HT-29 (cell line): ENCODE measurements at regions not wholly inside any gene's neighbourhood (a gene's known extent, or its start where the extent isn't known, plus 50 kb on each side); places are given as distances from the start of the nearest gene placed in this dataset.

Experiments
- DNase-seq: peaks from one replicate; pipeline ENCODE4 v3.0.0-alpha.2; 2015; ENCODE audit warnings: low spot score

GRCh38 chr2:15701341-15701907 lies 109.8 kb downstream of the DDX1 start:
- no peak for DNase-seq

GRCh38 chr2:15701991-15702390 lies 110.3 kb downstream of the DDX1 start:
- DNase-seq = no peak

DNA sequence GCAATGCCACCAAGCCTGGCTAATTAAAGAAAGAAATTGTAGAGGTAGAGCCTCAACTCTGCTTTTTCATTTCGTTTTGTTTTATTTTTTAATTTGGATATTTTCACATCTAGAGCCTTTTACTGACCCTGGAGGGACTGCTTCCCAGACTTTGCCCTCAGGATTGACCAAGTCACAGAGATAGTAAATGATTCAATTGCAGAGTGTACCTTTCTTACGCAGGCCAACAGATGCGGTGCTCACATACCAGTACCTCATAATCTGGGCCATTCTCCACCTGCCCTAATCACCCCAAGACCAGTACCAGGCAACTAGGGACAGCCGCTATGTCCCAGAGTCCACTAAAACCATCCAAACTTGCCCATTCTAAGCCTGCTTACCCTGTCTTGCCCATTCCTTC lies 110.8 kb downstream of the DDX1 start:
- no peak for DNase-seq

GRCh38 chr2:15703365-15703869 lies 111.7 kb downstream of the DDX1 start:
- no peak for DNase-seq

GRCh38 chr2:15704086-15704787 lies 112.6 kb downstream of the DDX1 start:
- DNase-seq = no peak

DNA sequence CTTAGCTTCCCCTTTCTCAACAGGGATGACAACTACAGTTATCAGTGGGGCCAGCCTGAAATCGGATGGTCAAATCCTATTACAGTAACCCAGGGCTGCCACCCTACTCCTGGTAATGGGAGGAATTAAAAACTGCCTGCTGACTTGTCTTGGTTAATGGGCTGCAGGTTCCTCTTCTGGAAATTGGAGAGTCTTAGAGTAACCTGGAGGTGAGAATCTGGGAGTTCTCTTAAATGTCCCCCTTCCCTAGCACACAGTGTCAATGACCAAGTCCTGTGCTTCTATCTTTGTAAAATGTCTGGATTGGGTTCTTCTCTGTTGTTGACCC lies 113.1 kb downstream of the DDX1 start:
- DNase-seq = no peak

DNA sequence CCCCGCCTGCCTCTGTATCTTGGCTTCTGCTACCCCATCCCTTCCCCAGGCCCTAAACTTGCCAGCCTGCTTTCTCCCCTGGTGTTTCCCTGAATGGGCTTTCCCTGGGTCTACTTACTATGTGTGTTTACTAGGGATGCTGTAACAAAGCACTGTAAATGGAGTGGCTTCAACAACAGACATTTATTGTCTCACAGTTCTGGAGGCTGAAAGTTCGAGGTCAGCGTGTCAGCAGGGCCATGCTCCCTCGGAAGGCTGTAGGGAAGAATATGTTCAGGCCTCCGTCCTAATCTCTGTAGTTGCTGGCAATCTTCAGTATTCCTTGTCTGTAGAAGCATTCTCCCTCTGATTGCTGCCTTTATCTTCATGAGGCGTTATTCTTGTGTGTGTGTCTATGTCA lies 113.6 kb downstream of the DDX1 start:
- no peak for DNase-seq

DNA sequence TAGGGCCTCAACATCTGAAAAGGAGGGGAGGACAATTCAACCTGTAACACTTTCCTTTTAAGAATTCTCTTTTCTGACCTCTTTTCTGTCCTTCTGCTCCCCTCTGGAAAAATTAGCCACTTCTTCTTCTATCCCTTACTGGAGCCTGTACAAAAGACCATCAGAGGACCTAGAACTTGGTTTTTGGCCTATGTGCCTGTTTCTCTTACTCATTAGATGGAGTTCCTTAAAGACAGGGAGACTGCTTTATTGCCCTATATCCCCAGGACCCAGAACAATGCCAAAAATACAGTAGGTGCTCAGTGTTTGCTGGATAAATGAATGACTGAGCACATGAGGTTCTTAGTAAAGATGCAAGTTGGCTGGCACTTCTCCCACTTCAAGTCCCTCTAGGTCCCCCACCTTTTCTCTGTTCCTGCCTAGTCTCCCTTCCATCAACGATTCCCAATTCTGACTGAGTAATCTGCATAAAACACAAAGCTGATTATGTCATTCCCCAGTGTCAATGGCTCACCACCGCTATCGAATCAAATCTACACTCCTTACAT lies 114.2 kb downstream of the DDX1 start:
- DNase-seq = no peak

DNA sequence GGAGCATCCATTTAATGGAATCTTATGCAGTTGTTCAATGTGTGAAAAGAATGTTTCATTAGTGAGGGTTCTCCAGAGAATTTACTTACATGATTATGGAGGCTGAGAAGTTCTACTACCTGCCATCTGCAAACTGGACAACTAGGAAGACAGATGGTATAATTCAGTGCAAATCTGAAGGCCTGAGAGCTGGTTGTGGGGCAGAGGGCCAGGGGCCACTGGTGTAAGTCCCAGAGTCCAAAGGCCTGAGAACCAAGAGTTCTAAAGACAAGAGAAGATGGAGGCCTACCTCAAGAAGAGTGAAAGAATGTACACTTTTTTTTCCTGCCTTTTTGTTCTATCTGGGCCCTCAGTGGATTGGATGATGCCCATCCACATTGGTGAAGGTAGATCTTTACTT lies 114.8 kb downstream of the DDX1 start:
- no peak for DNase-seq

DNA sequence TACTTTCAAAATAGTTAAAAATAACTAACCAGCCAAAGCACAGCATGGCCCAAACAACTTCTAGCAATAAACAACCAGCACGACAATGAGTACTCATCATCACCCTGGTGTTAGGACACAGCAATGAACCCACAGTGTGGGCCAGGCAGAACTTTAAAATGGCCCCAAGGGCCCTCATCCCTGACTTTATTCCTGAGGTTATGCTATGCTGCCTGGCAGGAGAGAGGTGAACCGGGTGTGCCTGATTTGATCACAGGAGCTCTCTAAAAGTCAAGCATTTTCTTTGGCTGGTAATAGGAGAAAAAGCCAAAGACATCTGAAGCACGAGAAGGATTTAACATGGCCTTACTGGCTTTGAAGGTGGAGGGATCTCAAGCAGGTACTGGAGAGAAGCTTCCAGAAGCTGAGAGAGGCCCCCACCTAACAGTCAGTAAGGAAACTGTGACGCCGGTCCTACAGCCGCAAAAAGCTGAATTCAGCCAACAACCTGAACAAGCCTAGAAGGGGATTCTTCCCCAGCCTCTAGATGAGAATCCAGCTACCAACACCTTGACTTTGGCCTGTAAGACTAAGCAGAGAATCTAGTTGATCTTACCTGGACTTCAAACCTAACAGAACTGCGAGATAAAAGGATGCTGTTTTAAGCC lies 115.4 kb downstream of the DDX1 start:
- no peak for DNase-seq

GRCh38 chr2:15708161-15708560 lies 116.5 kb downstream of the DDX1 start:
- no peak for DNase-seq

DNA sequence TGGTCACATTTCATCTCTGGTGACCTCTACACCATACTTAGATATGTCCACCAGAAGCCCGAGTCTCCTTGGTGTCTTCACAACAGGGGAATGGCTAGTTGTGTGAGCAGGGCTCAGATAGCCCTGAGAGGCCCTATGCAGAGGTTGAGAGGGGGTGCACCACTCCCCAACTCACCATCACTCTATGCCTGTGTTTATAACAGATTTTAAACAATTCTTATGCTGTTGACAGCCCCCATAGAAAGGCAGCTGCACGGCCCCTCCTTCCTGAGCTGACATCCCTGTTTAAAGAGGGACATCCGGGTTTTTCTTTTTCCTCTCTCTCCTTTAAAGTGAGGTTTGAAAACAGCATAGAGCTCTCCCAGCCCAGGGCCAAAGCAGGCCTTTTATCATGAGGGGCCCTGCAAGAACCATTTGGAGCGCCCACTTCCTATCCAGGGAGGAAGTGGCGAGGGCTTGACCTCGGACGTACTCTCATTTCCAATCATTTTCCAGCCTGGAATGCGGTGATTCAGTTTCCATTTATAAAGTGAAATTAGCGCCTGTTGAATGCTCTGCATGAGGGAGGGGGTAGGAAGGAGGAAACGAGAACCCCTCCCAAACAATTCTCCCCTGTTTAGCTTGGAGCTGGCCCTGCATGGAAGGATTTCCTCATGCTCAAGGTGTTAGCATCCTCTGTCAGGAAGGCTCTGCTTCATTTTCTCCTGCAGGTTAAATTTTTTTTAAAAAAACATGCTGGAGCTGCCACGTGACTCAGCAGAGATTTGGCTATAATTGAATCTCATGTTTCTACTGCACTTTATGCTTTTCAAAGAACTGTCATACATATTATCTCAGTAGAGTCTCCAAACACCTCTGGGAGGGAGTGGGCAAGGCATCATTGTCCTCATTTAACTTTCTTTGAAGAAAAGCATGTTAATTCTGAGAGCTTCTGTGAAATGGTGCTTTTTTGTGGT lies 117.5 kb downstream of the DDX1 start:
- no peak for DNase-seq

- no peak for DNase-seq
Observed at GRCh38 chr2:15711126-15711860, 119.6 kb downstream of the DDX1 start.

DNA sequence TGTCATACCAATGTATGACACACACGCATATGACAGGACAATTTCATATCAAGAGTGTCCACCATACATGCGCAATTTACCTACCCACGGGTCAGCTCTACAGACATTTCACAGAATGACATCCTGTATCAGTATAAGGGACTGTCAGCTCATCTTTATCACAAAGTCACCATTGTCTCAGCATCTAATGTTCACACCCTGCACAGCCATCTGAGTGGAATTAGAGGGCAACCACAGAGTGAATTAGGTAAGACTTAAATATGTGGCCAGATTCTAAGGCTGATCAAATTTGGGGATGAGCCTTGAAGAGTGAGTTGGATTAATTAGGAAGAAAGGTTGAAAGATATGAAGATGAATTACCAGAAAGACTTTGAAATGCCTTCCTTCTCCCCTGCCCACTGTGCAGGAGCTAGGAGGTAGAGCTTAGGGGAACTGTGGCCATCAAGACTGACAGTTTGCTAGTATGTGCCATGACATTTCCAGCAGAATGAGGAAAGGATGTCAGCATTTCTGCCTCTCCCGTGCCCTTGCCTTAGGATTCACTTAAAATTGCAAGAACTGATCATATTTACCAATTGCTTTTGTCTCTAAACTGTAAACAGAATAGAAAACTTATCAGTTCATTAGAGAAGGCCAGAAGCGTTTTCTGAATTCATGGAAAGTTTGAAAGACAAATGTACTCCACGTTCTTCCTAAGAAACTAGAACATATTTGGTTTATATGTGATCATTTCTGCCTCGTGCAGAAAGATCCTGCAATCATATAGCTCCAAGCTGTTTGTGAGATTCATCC lies 121.1 kb downstream of the DDX1 start:
- no peak for DNase-seq

- no peak for DNase-seq
Observed at GRCh38 chr2:15713475-15713874, 121.8 kb downstream of the DDX1 start.

GRCh38 chr2:15714002-15714401 lies 122.3 kb downstream of the DDX1 start:
- DNase-seq = no peak

- DNase-seq = no peak
Observed at GRCh38 chr2:15714609-15715008, 122.9 kb downstream of the DDX1 start.

DNA sequence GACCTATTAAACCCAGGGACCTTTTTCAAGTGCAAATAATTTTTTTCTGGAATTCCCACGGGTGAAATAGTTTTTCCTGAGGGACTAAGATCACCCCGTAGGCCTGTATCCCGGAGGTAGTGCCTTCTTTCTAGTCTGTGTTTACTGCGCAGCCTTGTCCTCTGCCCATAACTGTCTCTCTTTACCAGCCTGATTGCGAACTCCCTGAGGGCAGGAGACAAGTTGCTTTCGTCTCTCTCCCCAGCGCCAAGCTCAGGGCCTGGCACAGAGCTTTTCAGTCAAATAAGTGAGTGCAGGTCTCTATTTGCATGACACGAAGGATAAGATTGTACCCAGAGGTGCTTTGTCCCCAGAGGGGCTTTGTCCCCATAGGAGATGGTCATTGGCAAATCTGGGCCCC lies 123.9 kb downstream of the DDX1 start:
- DNase-seq = no peak

DNA sequence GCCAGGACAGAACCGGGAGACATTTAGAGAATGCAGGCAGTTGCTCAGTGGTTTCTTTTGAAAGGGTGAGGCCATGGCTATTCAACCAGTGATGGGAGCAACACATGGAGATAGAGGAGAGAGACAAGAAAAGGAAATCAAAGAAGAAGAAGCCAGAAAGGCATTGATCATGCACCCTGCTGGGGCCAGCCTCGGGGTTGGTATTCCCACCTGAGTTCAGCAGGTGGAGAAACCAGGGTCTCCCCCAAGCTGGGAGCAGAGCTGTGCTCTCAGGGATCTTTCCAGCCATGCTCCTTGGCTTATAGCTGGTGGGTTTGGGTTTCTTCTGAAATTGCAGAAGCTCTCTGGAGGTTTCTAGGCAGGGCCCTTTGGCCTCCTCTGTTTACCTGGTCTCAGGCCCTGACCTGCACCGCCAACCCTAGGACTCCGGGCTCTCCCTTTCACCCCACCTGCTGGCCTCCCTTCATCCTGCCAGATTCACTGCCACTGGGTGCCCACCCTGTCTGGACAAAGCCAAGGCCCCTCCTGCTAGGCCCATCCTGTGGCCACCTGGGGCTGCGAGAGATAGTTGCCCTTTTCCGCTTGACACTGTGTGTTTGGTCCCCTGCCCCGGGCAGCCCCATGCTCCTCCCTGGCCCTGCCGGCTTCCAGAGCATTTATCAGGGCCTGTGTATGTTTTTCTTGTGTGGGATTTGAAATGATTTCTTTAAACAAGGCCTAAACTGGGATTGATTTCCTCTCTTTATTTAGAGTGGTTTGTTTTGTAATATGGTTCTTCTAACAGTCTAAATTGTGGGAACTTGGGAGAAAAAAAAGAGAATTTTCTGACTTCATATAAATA lies 126.7 kb downstream of the DDX1 start:
- no peak for DNase-seq
